ENCODE measurements at regions not wholly inside any gene's neighbourhood (a gene's known extent, or its start where the extent isn't known, plus 50 kb on each side); places are given as distances from the start of the nearest gene placed in this dataset.
"Not testable (repeated sequence)": the region's sequence is repeated elsewhere in the genome, so short reads cannot be mapped to it uniquely, and the experiment has no call there.

DNA sequence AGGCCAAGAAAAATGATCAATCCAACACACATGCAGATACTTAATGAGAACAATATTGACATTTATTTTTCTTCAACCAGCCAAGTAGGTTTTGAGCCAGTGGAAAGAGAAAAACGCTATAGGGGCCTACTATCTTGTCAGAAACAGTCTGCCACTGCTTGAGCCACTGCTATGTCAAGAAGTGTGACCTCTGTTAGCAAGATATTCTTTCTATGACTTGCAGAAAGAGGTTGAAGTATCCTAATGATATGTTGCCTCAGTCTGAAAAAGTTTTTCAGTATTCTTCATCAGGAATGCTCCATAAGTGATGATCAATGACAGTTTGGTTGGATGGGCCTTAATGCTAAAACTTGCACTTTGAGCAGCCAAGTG is 328.4 kb upstream of the KCND2 start:
- Mint-ChIP-seq H3K27ac (no peak overlapping the region), H3K27me3 (no peaks in the 10 kb centered on the region), H3K4me3 (no peak overlapping the region), H3K4me1 (ENCODE audit: unreplicated experiment) (no peaks in the 10 kb centered on the region), H3K9me3 (no peaks in the 10 kb centered on the region), H3K36me3 (no peaks in the 10 kb centered on the region)
- TF ChIP-seq, protein P1, sequence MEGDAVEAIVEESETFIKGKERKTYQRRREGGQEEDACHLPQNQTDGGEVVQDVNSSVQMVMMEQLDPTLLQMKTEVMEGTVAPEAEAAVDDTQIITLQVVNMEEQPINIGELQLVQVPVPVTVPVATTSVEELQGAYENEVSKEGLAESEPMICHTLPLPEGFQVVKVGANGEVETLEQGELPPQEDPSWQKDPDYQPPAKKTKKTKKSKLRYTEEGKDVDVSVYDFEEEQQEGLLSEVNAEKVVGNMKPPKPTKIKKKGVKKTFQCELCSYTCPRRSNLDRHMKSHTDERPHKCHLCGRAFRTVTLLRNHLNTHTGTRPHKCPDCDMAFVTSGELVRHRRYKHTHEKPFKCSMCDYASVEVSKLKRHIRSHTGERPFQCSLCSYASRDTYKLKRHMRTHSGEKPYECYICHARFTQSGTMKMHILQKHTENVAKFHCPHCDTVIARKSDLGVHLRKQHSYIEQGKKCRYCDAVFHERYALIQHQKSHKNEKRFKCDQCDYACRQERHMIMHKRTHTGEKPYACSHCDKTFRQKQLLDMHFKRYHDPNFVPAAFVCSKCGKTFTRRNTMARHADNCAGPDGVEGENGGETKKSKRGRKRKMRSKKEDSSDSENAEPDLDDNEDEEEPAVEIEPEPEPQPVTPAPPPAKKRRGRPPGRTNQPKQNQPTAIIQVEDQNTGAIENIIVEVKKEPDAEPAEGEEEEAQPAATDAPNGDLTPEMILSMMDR (conservative IDR thresholded peaks at IDR 0.05), result no peak
- DNase-seq (ENCODE audit: extremely low spot score, unreplicated experiment), result no peak

DNA sequence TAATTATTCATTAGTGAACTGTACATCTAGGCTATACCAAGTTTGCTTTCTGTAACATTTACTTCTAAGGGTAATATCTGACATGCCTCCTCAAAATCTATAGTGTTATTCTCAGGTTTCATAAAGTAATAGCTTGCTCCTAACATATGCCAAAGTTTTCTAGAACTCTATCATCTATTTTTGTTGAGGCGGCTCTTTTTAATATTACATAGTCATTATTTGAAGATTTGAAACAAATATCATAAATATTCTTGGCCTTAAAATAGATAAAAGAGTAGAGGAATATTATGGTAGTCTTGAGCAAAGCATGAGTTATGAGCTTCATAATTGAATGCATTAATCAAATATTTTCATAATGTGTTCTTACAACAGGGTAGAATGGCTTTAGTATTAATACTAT is 327.2 kb upstream of the KCND2 start:
- Mint-ChIP-seq H3K4me3 (no peak overlapping the region), H3K36me3 (no peaks in the 10 kb centered on the region), H3K27me3 (no peaks in the 10 kb centered on the region), H3K27ac (no peak overlapping the region), H3K4me1 (ENCODE audit: unreplicated experiment) (no peaks in the 10 kb centered on the region), H3K9me3 (no peaks in the 10 kb centered on the region)
- TF ChIP-seq, protein P1 (conservative IDR thresholded peaks at IDR 0.05), result no peak
- DNase-seq (ENCODE audit: extremely low spot score, unreplicated experiment), result no peak

DNA sequence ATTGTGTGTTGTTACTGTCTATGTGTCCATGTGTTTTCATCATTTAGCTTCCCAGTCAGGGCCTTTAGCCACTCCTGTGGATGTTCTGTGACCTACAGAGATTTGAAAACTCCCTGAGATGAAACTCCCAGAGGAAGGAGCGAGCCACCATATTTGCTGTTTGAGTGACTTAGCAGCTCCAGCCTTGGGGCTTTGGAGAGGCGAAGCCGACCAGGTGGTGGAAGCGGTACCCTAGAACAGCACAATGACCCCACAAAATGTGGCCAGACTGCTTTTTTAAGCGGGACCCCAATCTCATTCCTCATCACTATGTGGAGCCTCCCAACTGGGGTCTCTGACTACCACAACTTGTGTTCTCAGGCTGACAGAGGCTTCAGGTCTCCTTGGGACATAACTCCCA is 323.9 kb upstream of the KCND2 start:
- no peak overlapping the region for H3K27ac Mint-ChIP-seq

DNA sequence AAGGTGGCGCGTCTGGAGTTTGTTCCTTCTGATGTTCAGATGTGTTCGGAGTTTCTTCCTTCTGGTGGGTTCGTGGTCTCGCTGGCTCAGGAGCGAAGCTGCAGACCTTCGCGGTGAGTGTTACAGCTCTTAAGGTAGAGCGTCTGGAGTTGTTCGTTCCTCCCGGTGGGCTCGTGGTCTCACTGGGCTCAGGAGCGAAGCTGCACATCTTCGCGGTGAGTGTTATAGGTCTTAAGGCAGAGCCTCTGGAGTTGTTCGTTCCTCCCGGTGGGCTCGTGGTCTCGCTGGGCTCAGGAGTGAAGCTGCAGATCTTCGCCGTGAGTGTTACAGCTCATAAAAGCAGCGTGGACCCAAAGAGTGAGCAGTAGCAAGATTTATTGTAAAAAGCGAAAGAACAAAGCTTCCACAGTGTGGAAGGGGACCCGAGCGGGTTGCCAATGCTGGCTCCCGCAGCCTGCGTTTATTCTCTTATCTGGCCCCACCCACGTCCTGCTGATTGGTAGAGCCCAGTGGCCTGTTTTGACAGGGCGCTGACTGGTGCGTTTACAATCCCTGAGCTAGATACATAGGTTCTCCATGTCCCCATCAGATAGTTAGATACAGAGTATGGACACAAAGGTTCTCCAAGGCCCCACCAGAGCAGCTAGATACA is 322.5 kb upstream of the KCND2 start:
- not testable (repeated sequence) for H3K27me3 Mint-ChIP-seq

More for the DNA sequence above, 323.9 kb upstream of the KCND2 start:
- H3K36me3 Mint-ChIP-seq, result no peaks in the 10 kb centered on the region
- no peak for DNase-seq (ENCODE audit: extremely low spot score, unreplicated experiment)
- TF ChIP-seq, protein P1 (conservative IDR thresholded peaks at IDR 0.05), result no peak
- no peaks in the 10 kb centered on the region for H3K9me3 Mint-ChIP-seq
- no peaks in the 10 kb centered on the region for H3K4me1 Mint-ChIP-seq (ENCODE audit: unreplicated experiment)
- H3K4me3 Mint-ChIP-seq, result no peak overlapping the region
- H3K27me3 Mint-ChIP-seq, result no peaks in the 10 kb centered on the region

DNA sequence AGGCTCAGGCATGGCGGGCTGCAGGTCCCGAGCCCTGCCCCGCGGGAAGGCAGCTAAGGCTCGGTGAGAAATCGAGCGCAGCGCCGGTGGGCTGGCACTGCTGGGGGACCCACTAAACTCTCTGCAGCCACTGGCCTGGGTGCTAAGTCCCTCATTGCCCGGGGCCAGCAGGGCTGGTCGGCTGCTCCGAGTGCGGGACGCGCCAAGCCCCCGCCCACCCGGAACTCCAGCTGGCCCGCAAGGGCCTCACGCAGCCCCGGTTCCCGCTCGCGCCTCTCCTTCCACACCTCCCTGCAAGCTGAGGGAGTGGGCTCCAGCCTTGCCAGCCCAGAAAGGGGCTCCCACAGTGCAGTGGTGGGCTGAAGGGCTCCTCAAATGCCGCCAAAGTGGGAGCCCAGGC is 321.4 kb upstream of the KCND2 start:
- not testable (repeated sequence) for H3K27me3 Mint-ChIP-seq; H3K4me3 Mint-ChIP-seq; H3K36me3 Mint-ChIP-seq; H3K27ac Mint-ChIP-seq; H3K9me3 Mint-ChIP-seq; DNase-seq (ENCODE audit: extremely low spot score, unreplicated experiment); H3K4me1 Mint-ChIP-seq (ENCODE audit: unreplicated experiment)

More for the DNA sequence above, 322.5 kb upstream of the KCND2 start:
- not testable (repeated sequence) for DNase-seq (ENCODE audit: extremely low spot score, unreplicated experiment); H3K4me3 Mint-ChIP-seq; H3K27ac Mint-ChIP-seq; H3K36me3 Mint-ChIP-seq; H3K9me3 Mint-ChIP-seq; H3K4me1 Mint-ChIP-seq (ENCODE audit: unreplicated experiment)

DNA sequence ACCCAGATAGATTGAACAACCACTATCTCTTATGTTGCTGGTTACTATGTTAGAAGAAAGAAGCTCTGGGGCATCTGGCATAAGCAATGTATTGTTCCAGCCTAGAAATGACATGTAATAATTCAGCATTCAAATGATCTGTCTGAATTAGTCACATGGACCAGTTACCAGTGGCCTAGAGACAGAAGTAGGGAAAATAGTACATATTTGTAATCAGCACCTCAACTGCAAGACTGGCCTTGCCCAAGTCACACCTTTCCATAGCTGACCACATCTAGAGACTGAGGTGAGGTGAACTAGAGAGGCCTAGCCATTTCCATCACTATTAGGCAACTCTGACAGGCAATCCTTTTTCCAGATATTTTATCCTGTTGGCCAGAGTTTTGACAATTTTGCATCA is 315.6 kb upstream of the KCND2 start:
- Mint-ChIP-seq H3K27me3 (no peaks in the 10 kb centered on the region), H3K4me3 (no peak overlapping the region), H3K9me3 (no peaks in the 10 kb centered on the region), H3K27ac (no peak overlapping the region), H3K36me3 (no peaks in the 10 kb centered on the region), H3K4me1 (ENCODE audit: unreplicated experiment) (no peaks in the 10 kb centered on the region)
- TF ChIP-seq, protein P1 (conservative IDR thresholded peaks at IDR 0.05), result no peak
- DNase-seq (ENCODE audit: extremely low spot score, unreplicated experiment), result no peak

DNA sequence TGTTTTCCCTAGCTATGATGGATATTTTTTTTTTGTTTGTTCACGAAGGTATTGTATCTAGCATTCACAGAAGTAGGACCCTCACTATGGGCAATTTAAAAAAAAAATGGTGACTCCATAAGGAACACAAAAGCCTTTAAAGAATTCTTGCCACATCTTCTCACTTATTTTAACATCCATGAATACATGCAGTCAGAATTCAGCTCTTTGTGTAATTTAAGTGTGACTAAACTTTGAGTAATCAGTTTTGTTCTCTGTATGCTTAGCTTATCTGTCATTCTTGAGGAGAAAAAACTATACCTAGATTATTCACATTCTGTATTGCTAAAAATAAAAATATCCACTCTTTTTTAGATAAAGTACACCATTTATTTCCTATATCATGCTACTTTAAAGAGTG is 313.2 kb upstream of the KCND2 start:
- Mint-ChIP-seq H3K27ac (no peak overlapping the region), H3K4me1 (ENCODE audit: unreplicated experiment) (no peaks in the 10 kb centered on the region), H3K9me3 (no peaks in the 10 kb centered on the region), H3K27me3 (no peaks in the 10 kb centered on the region), H3K36me3 (no peaks in the 10 kb centered on the region), H3K4me3 (no peak overlapping the region)
- no peak for DNase-seq (ENCODE audit: extremely low spot score, unreplicated experiment)
- TF ChIP-seq, protein P1 (conservative IDR thresholded peaks at IDR 0.05), result no peak
